ENCODE measurements at regions not wholly inside any gene's neighbourhood (a gene's known extent, or its start where the extent isn't known, plus 50 kb on each side); places are given as distances from the start of the nearest gene placed in this dataset.

DNA sequence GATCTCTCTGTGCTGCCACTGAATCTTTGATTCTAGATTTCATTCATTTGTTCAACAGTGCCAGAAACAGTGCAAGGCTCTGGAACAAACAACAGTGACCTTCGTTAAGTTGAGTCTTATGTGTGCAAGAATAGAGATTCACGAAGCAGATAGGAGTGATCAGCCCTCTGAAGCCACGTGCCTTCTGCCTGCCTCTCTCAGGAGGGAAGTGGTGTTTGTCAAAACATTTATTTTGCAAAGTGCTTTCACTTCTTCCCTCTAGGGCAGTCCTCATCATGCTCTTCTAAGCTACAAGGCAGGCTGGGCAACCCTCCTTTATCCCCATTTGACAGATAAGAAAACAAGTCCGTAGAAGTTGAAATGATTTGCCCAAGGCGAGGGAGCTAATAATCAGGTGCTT is 204.3 kb downstream of the TFAP2C start:
- no peak for DNase-seq (ENCODE audit: low read depth in 4 of 4, low spot score in 1 of 4)

DNA sequence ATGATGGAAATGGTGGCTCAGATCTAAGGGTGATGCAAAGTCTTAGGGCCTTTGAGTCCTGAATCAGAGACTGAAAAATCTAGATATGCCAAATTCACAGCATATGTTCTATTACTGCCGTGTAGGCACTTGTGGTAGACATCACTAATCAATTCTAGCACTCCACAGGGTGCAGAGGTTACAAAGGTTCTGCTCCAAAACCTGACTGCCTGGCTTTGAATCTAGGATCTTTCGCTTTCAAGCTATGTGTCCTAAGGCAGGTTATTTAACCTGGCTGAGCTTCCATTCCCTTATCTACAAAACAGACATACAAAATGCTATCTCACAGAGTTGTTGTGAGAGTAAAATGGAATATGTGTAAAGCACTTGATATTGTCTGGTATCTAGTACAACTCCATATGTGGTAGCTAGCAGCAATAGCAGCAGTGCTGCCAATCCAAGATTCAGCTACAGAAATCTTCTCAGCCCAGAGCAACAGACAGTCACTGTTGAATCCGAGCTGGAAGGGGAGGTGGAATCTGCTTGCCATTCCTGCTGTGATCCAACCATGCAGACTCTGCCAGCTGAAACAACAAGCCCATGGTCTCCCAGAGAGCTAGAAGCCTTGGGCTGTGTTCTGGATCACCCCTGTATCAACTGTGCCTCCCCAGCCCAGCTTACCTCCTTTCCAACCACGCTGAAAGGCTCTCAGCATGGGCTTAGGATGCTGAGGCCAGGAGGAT is 206.9 kb downstream of the TFAP2C start:
- no peak for DNase-seq (ENCODE audit: low read depth in 4 of 4, low spot score in 1 of 4)

DNA sequence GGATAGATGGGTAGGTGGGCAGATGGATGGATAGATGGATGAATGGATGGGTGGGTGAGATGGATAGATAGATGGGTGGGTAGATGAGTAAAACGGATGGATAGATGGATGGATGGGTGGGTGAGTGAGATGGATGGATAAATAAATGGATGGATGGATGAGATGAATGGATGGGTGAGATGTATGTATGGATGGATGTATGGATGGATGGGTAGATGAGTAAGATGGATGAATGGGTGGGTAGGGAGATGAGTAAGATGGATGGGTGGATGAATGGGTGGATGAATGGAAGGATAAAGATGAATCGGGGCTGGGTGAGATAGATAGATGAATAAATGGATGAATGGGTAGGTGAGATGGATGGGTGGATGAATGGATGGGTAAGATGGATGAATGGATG is 210.1 kb downstream of the TFAP2C start:
- no peak for DNase-seq (ENCODE audit: low read depth in 4 of 4, low spot score in 1 of 4)

DNA sequence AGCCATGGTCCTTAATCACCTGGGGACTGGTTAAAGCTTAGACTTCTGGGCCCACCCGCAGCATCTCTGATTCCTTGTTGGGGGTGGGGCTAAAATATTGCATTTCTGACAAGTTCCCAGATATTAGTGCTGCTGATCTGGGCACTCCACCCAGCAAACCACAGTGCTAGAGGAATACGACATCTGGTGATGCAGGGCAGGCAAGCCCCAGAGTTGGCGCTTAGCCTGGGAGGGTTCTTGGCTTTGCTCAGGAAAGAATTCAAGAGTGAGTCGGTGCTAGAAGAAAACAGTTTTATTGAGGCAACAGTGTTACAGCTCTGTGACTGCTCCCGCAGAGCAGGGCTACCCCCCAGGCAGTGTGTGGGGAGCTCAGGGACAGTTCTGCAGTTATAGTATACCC is 210.7 kb downstream of the TFAP2C start:
- no peak for DNase-seq (ENCODE audit: low read depth in 4 of 4, low spot score in 1 of 4)

DNA sequence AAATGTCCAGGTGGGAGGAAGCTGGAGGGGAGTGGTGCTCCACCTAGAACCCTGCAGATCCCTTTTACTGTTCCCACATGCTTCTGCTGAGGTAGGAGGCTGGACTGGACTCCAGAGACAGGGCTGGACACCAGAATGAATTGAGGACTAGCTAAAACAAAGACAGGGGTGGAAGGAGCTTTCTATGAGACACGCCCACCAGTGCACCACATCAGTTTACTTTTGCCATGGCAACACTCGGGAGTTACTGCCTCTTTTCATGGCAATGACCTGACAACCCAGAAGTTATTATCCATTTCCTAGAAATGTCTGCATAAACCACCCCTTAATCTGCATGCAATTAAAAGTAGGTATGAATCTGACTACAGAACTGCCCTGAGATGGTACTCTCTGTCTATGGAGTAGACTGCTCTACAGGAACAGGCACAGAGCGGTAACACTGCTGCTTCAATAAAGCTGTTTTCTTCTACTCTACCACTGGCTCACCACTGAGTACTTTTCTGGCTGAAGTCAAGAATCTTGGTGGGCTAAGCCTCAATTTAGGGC is 211.7 kb downstream of the TFAP2C start:
- no peak for DNase-seq (ENCODE audit: low read depth in 4 of 4, low spot score in 1 of 4)

DNA sequence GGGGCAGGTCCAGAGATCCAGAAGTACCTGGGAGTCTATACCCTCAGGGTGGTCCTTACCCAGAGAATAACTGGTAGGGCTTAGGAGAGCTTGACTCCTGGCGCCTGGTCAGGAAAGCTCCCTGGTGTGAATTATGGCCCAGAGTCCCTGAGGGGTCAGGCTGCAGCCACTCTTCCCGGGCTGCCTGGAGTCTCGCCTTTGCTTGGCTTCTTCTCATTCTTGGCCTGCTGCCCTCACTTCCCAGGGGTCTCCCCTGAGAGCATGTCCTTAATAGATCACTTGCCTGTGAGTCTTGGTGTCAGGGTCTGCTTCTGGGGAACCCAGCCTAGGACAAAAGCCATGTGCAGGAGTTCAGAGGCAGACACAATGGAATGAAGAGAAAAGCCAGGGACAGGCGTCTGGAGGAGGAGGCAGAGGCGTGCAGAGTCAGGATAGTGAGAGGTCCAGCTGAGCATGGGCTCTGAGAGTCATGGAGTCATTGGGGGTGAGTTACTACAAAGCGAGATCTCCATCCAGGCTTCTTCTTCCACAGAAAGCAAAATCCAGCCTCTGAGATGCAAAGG is 212.3 kb downstream of the TFAP2C start:
- DNase-seq (ENCODE audit: low read depth in 4 of 4, low spot score in 1 of 4) = no peak

DNA sequence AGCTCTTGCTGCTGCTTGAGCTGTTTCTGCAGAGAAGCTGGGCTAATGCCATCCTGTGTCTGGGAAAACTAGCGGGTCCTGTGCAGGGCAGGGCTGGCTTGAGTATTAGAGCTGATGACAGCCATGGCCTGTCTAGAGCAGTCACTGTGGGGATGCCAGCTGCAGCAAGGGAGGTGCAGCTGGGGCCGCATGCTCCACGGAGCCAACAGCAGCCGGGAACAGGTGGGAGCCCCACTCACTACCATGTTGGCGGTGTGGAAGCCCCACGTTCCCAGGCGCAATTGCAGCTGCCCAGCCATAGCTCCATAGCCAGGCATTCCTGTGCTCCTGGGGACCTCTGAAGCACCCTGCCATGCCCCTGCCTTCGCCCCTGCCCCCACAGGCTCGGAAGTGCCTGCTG is 212.9 kb downstream of the TFAP2C start:
- DNase-seq (ENCODE audit: low read depth in 4 of 4, low spot score in 1 of 4) = no peak

DNA sequence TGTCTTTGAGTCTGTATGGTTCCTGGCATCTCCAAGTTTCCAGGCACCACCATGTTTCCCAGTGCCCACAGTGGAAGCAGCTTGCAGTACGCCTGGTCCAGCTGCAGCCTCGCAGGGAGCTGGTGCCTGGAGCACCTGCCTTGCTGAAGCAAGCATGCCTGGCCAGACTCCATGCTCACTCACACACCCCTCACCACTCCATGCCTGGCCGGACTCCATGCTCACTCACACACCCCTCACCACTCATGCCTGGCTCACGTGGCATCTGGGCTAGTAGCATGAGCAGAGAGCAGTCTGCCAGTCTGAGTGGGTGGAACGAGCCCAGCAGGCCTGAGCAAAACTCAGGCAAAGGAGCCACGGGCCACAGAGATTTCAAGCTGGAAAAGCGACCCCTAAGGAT is 214.3 kb downstream of the TFAP2C start:
- no peak for DNase-seq (ENCODE audit: low read depth in 4 of 4, low spot score in 1 of 4)

DNA sequence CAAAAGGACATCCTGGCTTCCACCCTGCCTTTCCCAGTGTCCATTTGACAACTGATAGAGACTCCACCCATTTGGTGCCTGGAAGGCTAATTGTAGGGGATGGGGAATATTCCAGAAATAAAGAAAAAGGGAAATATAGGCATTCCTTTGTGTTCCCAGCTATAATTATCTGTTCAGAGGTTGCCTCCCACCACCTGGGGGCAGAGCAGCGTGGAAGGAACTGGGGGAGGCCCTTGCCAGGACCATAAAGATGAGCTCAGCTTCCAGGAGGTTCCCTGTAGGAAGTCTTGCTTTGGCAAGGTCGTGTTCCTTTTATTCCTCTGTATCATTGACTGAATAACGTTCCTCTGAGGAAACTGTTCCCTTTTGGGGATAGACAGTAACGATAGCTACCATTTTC is 214.7 kb downstream of the TFAP2C start:
- DNase-seq (ENCODE audit: low read depth in 4 of 4, low spot score in 1 of 4) = no peak

DNA sequence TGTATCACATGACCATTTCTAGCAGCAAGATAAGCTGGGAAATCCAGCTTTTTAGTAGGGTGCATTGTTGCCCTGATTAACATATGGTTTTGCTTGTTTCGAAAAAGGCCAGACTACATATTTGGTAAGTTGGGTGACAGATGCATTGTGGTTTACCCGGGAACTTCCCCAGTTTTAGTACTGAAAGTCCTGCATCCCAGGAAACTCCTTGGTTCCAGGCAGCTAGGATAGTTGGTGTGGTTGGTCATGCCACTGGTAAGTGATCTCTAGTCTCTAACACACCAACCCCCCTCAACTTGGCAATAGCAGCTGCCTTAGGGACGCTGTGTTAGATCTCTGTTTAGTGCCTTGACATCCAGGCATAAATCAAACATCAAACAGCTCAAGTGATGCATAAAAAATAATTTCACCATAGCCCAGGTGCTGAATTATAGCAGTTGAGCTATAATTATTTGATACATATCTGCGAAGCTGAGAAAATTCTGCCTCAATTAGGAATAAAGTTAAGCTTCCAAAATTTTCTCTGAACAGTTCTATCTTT is 216.5 kb downstream of the TFAP2C start:
- no peak for DNase-seq (ENCODE audit: low read depth in 4 of 4, low spot score in 1 of 4)

DNA sequence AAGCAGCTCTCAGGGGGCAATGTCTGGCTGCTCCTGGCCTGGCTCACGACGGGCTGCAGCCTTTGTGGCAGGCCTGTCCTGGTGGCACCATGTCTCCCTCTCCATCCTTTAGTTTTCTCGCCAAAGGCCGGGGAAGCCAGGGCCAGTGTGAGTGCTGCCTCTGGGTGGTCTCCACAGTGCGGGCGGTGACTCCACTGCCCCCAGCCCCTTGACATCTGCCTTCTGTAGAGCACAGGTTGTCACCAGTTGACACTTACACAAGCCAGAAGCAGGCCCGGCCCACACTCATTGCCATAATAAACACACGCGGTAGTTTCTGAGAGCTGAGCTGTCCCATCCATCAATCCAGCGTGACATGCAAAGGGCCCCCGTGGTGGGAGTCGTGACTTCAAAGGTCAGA is 219.5 kb downstream of the TFAP2C start:
- DNase-seq (ENCODE audit: low read depth in 4 of 4, low spot score in 1 of 4) = no peak

DNA sequence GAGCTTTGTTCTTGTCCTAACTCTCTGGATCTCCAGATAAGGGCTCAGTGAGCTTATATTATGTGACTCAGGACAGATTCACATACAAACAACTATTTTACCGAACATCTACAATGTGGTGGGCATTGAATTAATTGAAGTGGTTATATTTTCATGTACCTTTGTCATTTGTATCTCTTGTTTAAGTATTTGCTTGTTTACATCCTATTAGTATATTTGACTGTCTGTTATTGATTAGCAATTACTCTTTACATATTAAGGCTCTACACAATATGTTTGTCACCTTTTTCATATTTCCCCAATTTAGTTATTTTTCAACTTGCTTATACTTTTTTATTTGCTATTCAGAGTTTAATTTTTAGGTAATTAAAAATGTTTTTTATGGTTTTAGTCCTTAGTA is 222.4 kb downstream of the TFAP2C start:
- DNase-seq (ENCODE audit: low read depth in 4 of 4, low spot score in 1 of 4) = no peak

DNA sequence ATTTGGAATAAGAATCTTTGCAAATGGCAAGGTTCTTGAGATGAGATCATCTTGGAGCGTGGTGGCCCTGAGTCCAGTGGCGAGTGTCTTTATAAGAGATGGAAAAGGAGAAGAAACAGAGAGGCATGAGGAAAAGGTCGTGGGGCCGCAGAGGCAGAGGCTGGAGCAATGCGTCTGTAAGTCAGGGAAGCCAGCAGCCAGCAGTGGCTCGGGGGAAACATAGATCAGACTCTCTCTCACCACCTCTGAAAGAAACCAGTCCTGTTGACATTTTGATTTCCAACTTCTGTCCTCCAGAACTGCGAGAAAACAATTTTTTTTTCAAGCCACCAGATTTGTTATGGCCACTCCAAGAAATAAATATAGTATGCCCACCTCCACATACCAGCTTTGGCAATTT is 226.6 kb downstream of the TFAP2C start:
- DNase-seq (ENCODE audit: low read depth in 4 of 4, low spot score in 1 of 4) = no peak

DNA sequence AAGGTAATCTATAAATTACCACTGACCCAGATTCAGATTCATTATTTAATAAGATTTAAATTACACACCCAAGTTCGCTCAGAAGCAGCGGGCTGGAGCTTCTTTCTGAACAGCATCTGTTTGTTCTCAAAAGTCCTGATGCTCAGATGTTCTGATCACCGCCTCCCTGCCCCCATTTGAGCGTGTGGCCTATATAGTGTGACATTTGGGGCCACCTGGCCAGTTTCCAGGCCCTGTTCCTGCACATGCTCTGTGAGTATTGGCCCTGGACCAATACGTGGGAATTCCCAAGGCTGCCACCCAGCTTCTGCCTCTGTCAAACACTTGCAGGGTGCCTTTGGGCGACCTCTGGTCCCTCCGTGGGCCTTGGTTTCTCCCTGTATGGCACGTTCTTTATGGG is 228.8 kb downstream of the TFAP2C start:
- DNase-seq (ENCODE audit: low read depth in 4 of 4, low spot score in 1 of 4) = no peak

DNA sequence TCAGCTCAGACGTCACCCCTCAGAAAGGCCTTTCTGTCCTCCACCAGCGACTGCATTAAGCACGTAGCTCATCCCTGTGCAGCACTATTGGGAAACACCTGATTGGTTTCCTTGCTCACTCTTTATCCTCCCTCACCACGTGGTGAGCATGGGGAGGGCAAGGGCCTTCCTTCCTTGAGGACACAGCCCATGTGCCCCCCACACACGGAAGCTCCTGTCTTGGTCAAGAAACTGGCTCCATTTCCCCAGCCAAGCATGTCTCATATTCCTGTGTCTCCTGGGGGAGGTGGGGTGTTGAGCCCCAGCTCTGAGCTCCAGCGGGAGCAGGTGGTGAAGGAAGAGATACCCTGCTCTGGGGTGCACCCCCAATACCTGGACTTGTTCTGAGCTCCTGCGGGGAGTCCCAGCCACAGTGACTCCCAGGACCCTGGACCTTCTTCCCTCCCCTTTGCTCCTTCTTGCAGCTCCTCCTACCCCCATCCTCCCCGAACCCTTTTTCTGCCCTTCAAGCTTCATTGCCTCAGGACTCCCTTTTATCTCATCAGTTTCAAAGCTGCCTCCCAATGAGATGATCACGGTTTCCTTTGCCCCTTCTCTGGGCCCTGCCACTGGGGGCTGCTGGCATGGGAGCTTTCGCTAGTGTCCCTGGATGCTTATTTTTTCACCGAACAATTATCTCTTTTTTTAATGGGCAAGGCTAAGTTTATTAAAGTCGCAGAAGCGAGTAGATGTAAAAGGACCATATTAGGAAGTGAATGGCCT is 230.1 kb downstream of the TFAP2C start:
- DNase-seq (ENCODE audit: low read depth in 4 of 4, low spot score in 1 of 4) = no peak

DNA sequence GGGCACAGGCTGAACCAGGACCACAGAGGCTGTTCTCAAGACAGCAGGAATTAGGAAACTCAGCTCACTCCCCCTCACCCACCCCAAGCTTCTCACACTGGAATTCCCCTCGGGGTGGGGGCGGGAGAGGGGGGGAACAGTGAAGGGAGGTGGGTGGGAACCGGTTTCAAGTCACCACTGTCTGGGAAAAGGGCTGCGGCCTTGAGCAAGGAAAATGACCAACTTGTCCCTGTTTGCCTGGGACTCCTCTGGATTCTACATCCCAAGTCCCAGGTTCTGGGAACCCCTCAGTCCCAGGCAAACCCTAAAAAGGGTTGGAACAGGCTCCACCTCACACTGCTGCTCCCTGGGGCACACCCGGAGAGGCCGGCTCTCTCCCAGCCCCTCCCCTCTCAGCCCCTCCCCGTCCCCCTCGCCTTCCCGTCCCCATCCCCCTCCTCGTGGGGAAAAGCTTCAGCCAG is 230.7 kb downstream of the TFAP2C start:
- DNase-seq (ENCODE audit: low read depth in 4 of 4, low spot score in 1 of 4) = no peak

DNA sequence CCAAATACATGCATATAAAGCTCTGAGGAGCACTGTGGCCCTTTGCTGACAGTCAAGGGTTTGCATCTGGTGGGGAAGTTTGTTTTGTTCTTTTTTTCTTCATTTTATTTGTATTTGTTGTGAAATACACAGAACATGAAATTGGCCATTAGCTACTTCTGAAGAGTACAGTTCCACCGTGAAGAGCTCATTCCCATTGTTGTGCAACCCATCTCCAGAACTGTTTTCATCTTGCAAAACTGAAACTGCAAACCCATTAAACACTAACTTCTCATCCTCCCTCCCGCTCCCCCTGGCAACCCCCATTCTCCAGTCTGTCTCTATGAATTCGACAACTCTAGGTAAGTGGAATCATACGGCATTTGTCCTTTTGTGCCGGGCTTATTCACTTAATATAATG is 231.3 kb downstream of the TFAP2C start:
- DNase-seq (ENCODE audit: low read depth in 4 of 4, low spot score in 1 of 4) = no peak

DNA sequence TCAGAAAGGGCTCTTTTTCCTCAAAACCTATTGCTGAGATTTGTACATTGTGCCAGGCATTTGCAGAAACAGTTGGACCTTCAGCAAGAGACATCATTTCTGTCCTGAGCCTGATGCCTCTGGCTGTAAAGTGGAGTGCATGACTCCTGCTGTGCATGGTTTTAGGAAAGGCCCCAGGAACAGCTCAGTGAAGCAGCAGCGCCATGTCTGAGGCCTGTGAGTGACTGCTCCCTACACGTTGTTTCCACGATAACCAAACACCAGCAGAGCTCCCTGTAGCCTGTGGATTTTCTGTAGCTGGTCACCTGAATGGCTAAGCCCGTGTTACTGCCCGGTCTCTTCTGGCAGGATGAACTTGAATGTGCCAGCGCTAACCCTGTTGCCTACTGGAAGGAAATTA is 232.5 kb downstream of the TFAP2C start:
- DNase-seq (ENCODE audit: low read depth in 4 of 4, low spot score in 1 of 4) = no peak

DNA sequence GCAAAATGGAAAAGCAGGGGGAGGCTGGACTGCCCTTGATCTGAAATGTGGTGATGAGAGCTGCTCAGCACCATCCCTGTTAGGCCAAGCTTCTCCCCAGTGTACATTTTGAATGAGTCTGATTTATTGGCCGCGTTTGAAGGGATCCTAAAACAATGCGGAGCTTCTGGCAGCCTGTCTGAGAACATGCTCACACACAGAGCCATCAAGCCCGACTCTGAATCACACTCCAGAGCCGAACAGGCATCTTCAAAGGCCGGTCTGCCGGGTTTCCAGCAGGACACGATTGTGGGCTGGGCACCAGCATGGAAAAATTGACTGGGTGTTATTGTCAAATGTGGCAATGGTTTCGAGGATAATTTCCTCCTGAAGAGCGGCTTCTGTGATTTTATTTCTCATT is 235.9 kb downstream of the TFAP2C start:
- DNase-seq (ENCODE audit: low read depth in 4 of 4, low spot score in 1 of 4) = no peak

DNA sequence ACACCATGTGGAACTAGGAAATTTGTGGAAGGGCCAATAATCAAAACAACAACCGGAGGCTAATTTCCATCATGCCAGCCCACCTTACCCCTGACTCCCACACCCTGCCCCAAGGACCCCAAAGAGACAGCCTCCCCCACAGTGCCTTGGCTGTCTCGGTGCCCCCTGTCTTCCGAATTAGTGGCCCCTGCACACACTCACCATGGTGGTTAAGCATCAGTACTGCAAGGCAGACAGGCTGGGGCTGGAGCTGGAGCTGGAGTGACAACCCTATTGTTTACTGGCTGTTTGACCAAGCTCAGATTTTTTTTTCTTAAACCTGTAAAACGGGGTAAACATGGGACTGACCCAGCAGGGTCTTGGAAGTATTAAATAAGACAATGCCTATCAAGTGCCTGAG is 238.0 kb downstream of the TFAP2C start:
- no peak for DNase-seq (ENCODE audit: low read depth in 4 of 4, low spot score in 1 of 4)

DNA sequence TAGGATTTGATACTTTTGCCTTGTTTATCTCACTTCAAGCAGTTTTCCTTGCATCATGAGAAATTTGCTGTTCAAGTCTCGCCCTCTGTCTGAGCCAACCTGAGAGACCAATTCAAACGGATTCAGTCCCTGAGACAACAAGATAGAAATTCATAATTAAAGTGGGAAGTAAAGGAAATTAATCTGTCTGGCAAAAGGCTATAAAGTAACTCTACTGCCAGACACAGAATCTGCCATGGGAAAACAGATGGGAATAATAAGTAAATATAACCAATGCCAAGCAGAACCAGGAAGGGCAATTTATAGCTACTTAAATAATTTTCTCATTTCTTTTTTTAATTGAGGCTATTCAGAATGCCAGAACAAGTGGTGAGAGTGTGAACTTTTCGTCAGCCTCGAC is 239.6 kb downstream of the TFAP2C start:
- DNase-seq (ENCODE audit: low read depth in 4 of 4, low spot score in 1 of 4) = no peak

DNA sequence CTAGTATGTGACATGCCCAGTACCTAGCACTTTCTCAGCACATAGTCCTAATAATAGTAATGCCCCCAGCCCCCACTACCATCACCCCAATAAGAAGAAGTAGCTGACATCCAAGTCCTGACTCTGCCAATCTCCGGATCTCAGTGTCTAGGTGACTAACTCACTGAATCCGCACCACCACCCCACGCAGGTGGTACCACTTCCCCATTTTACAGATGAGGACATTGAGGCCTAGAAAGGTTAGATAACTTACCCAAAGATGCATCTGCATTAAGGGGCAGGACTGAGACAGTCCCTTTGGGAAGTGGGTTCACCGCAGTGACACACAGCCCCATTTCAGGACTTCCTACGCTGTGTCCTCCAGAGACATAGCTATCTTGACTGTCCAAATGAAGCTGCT is 241.2 kb downstream of the TFAP2C start:
- no peak for DNase-seq (ENCODE audit: low read depth in 4 of 4, low spot score in 1 of 4)

Data from stimulated activated CD4-positive, alpha-beta T cell treated with anti-CD3 and anti-CD28 coated beads, Interleukin-1b, Interleukin-23, amount 100 ng/mL, for 24 hours (primary cell).